B cell (primary cell): ENCODE measurements at regions not wholly inside any gene's neighbourhood (a gene's known extent, or its start where the extent isn't known, plus 50 kb on each side); places are given as distances from the start of the nearest gene placed in this dataset.

ENCODE experiments used
- ATAC-seq: fragments of 200-7000 bp; cut with Tn5 transposase; one replicate; pipeline ENCODE4 v1.10.0; 2021; ENCODE audit warnings: low read depth, mild to moderate bottlenecking, moderate number of reproducible peaks, moderate library complexity
- CTCF ChIA-PET: fragments of 350-600 bp; sonication (Branson Sonifier 250); formaldehyde crosslinking; loops from one replicate; lab custom pipeline; 2021; ENCODE audit warnings: antibody characterized with exemption, inconsistent platforms; lab: Charles Lee
- POLR2A ChIA-PET: fragments of 350-600 bp; sonication (Branson Sonifier 250); formaldehyde crosslinking; loops from one replicate; lab custom pipeline; 2021; ENCODE audit warnings: antibody characterized with exemption; lab: Charles Lee
- DNase-seq: peaks from one replicate; pipeline ENCODE4 v3.0.0; 2013
- H2AFZ ChIP-seq: 2 replicates; pipeline ENCODE4 v1.6.1; 2012; ENCODE audit warnings: mild to moderate bottlenecking, low read depth, low read length; ENCODE audit not compliant: insufficient read depth, poor library complexity, severe bottlenecking
- H3K27ac ChIP-seq, 2 donors: 1 replicate in 1 of 2; 2 replicates in 1 of 2; pipeline ENCODE4 v1.5.1; 2012 to 2013; ENCODE audit warnings: low read length in 2 of 2, mild to moderate bottlenecking in 2 of 2, moderate library complexity in 1 of 2
- H3K27me3 ChIP-seq, 4 experiments: fragments of 200-600 bp in 1 of 4; sonication (generic) in 1 of 4; replicated peaks in 1 of 4; 1 replicate in 2 of 4; 2 replicates in 2 of 4; pipeline versions ENCODE4 v1.6.1 to v1.7.0; 2013 to 2016; ENCODE audit warnings: low read length in 3 of 4, mild to moderate bottlenecking in 2 of 4, mixed read lengths in 1 of 4, moderate library complexity in 1 of 4; ENCODE audit not compliant: insufficient read depth in 4 of 4, control insufficient read depth in 3 of 4; ENCODE audit errors: control extremely low read depth in 1 of 4
- H3K36me3 ChIP-seq, 2 experiments: replicated peaks in 1 of 2; 1 replicate in 1 of 2; 2 replicates in 1 of 2; pipeline versions ENCODE4 v1.6.1 to v1.7.1; 2013; ENCODE audit warnings: low read length in 1 of 2; ENCODE audit not compliant: insufficient read depth in 2 of 2, control insufficient read depth in 1 of 2; ENCODE audit errors: control extremely low read depth in 1 of 2, extremely low read depth in 1 of 2
- H3K4me1 ChIP-seq, 2 donors: fragments of 200-600 bp in 1 of 2; sonication (generic) in 1 of 2; 1 replicate in 1 of 2; 2 replicates in 1 of 2; pipeline versions ENCODE4 v1.5.1 to v1.6.1; 2013 to 2017; ENCODE audit warnings: low read length in 2 of 2; ENCODE audit not compliant: control insufficient read depth in 2 of 2, insufficient read depth in 2 of 2
- H3K4me2 ChIP-seq: replicated peaks from 2 replicates; pipeline ENCODE3; 2012; ENCODE audit warnings: mild to moderate bottlenecking, low read depth, low read length; ENCODE audit not compliant: poor library complexity, severe bottlenecking
- H3K4me3 ChIP-seq, 5 experiments: fragments of 200-600 bp in 1 of 5; sonication (generic) in 1 of 5; 1 replicate in 3 of 5; 2 replicates in 2 of 5; pipeline versions ENCODE4 v1.5.1 to v1.7.0; 2011 to 2016; ENCODE audit warnings: low read length in 4 of 5, mild to moderate bottlenecking in 4 of 5, low read depth in 2 of 5, control low read depth in 1 of 5, moderate library complexity in 1 of 5; ENCODE audit not compliant: insufficient read depth in 1 of 5; ENCODE audit errors: control extremely low read depth in 1 of 5, extremely low read depth in 1 of 5
- H3K79me2 ChIP-seq: fragments of 200-600 bp; sonication (generic); one replicate; pipeline ENCODE4 v1.6.0; 2016; ENCODE audit warnings: low read length; ENCODE audit not compliant: control insufficient read depth, insufficient read depth
- H3K9ac ChIP-seq: fragments of 200-600 bp; sonication (generic); 2 replicates; pipeline ENCODE4 v1.6.1; 2017; ENCODE audit warnings: mild to moderate bottlenecking, low read length, moderate library complexity
- H3K9me3 ChIP-seq, 3 donors: one replicate each; pipeline versions ENCODE4 v1.6.1 to v1.7.1; 2013; ENCODE audit warnings: low read length in 2 of 3; ENCODE audit not compliant: control insufficient read depth in 2 of 3, insufficient read depth in 1 of 3; ENCODE audit errors: control extremely low read depth in 1 of 3
- H4K20me1 ChIP-seq: 2 replicates; pipeline ENCODE4 v1.6.0; 2012; ENCODE audit warnings: mild to moderate bottlenecking, low read length; ENCODE audit not compliant: insufficient read depth, control insufficient read depth, poor library complexity, severe bottlenecking
- H3K27ac Mint-ChIP-seq: one replicate; pipeline ENCODE4 v1.8.0; 2021; ENCODE audit warnings: mixed read lengths
- H3K27me3 Mint-ChIP-seq: one replicate; pipeline ENCODE4 v1.8.0; 2021; ENCODE audit warnings: mixed read lengths
- H3K4me1 Mint-ChIP-seq: one replicate; pipeline ENCODE4 v1.8.0; 2021; ENCODE audit warnings: mixed read lengths
- H3K4me3 Mint-ChIP-seq: one replicate; pipeline ENCODE4 v1.8.0; 2021; ENCODE audit warnings: mixed read lengths
- H3K9me3 Mint-ChIP-seq: one replicate; pipeline ENCODE4 v1.8.0; 2022; ENCODE audit warnings: mixed read lengths; ENCODE audit not compliant: insufficient read depth
- EZH2 ChIP-seq: IDR thresholded peaks from 2 replicates; pipeline ENCODE4 v1.6.1; 2012; ENCODE audit warnings: borderline replicate concordance, low read depth, mild to moderate bottlenecking, moderate library complexity, low read length; ENCODE audit not compliant: insufficient read depth, poor library complexity, severe bottlenecking
- WGBS: methylation state at CpG from one replicate; pipeline ENCODE4 v1.1.5; 2013; ENCODE audit warnings: missing lambda C conversion rate; ENCODE audit not compliant: insufficient coverage; 5-methylcytosine and 5-hydroxymethylcytosine counted together
- intact Hi-C: fragments of 100-400 bp; cut with micrococcal nuclease; formaldehyde crosslinking; loops from one replicate; pipeline ENCODE4 v1.10.0; 2022
- TF ChIP-seq, protein P1 (sequence below): fragments of 200-600 bp; IDR thresholded peaks from one replicate; pipeline ENCODE4 v1.8.0; 2022; ENCODE audit warnings: antibody characterized with exemption, mild to moderate bottlenecking

GRCh38 chr5:82446809-82447208, 168.7 kb upstream of the RPS23 start:
- Histone ChIP-seq H3K27me3 (no peaks in the 10 kb centered on the region), H3K79me2 (no peaks in the 10 kb centered on the region), H3K4me3 (no peak overlapping the region), H4K20me1 (no peaks in the 10 kb centered on the region), H3K4me1 (no peaks in the 10 kb centered on the region), H3K4me2 (no peak overlapping the region), H2AFZ (no peak overlapping the region), H3K36me3 (no peaks in the 10 kb centered on the region), H3K27ac (no peak overlapping the region), H3K9me3 (no peaks in the 10 kb centered on the region), H3K9ac (no peak overlapping the region)
- Mint-ChIP-seq H3K4me3 (no peak overlapping the region), H3K27me3 (no peaks in the 10 kb centered on the region), H3K4me1 (no peaks in the 10 kb centered on the region), H3K27ac (no peak overlapping the region), H3K9me3 (no peaks in the 10 kb centered on the region)
- ATAC-seq, result no peak
- intact Hi-C loops, result no loop called here
- POLR2A ChIA-PET, result no interaction called here
- CTCF ChIA-PET, result no interaction called here
- TF ChIP-seq, protein P1, sequence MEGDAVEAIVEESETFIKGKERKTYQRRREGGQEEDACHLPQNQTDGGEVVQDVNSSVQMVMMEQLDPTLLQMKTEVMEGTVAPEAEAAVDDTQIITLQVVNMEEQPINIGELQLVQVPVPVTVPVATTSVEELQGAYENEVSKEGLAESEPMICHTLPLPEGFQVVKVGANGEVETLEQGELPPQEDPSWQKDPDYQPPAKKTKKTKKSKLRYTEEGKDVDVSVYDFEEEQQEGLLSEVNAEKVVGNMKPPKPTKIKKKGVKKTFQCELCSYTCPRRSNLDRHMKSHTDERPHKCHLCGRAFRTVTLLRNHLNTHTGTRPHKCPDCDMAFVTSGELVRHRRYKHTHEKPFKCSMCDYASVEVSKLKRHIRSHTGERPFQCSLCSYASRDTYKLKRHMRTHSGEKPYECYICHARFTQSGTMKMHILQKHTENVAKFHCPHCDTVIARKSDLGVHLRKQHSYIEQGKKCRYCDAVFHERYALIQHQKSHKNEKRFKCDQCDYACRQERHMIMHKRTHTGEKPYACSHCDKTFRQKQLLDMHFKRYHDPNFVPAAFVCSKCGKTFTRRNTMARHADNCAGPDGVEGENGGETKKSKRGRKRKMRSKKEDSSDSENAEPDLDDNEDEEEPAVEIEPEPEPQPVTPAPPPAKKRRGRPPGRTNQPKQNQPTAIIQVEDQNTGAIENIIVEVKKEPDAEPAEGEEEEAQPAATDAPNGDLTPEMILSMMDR, result no peak
- no peak for TF ChIP-seq EZH2
- DNase-seq, result no peak

GRCh38 chr5:82445726-82446335, 167.7 kb upstream of the RPS23 start:
- no peaks in the 10 kb centered on the region for H3K36me3 ChIP-seq
- no peak overlapping the region for H3K4me3 Mint-ChIP-seq
- no peaks in the 10 kb centered on the region for H3K4me1 Mint-ChIP-seq
- no peak overlapping the region for H3K4me2 ChIP-seq
- no peaks in the 10 kb centered on the region for H3K9me3 ChIP-seq
- H3K79me2 ChIP-seq, result no peaks in the 10 kb centered on the region
- H3K9me3 Mint-ChIP-seq, result no peaks in the 10 kb centered on the region
- H4K20me1 ChIP-seq, result no peaks in the 10 kb centered on the region
- no peak overlapping the region for H3K4me3 ChIP-seq
- no peak overlapping the region for H2AFZ ChIP-seq
- 100% methylated on average over 1 of the region's 3 CpGs for WGBS
- no peaks in the 10 kb centered on the region for H3K27me3 Mint-ChIP-seq
- H3K27me3 ChIP-seq, result no peaks in the 10 kb centered on the region
- H3K27ac Mint-ChIP-seq, result no peak overlapping the region
- intact Hi-C loops, result no loop called here
- H3K27ac ChIP-seq, result no peak overlapping the region
- ChIA-PET POLR2A (no interaction called here), CTCF (no interaction called here)
- no peaks in the 10 kb centered on the region for H3K4me1 ChIP-seq
- ATAC-seq (no peak), DNase-seq (no peak)
- TF ChIP-seq EZH2, result no peak
- TF ChIP-seq, protein P1, result no peak
- no peak overlapping the region for H3K9ac ChIP-seq
